ENCODE measurements at regions not wholly inside any gene's neighbourhood (a gene's known extent, or its start where the extent isn't known, plus 50 kb on each side); places are given as distances from the start of the nearest gene placed in this dataset.

DNA sequence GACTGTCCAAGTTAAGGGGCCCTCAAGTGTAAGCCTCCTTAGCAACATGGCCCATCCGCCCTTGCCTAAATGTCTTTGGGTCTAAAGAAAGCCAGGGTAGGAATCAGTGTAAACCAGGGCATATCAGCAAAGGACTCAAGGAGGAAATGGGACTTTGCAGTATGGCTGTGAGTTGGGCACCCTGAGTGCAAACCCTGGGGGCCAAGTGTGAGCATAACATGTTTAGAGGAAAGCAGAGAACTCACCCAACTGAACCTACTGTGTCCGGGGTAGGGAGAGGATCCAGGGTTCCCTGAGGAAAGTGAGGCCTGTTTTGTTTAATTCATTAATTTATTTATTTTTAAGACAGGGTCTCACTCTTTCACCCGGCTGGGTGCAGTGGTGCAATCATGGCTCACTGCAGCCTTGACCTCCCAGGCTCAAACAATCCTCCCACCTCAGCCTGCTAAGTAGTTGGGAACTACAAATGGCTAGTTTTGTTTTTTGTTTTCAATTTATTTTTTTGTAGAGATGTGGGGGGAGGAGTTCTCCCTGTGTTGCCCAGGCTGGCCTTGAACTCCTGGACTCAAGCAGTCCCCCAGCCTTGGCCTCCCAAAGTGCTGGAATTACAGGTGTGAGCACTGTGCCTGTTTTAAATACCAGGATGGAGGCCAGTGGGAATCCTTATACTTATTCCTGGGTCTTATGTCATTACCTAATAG, 51.0 kb upstream of the ACTR3 start:
- Histone ChIP-seq H3K4me3 (no peak overlapping the region), H3K4me1 (no peaks in the 10 kb centered on the region), H3K9me3 (no peaks in the 10 kb centered on the region), H3K27me3 (no peaks in the 10 kb centered on the region), H3K36me3 (no peaks in the 10 kb centered on the region), H3K27ac (no peak overlapping the region)
- TF ChIP-seq CTCF (IDR thresholded peaks at IDR 0.05) = no peak
- no peak for ATAC-seq
- intact Hi-C loops (cut with DNase I) = no loop called here
- no peak for DNase-seq

GRCh38 chr2:113838277-113838676, 51.6 kb upstream of the ACTR3 start:
- DNase-seq = no peak

GRCh38 chr2:113834051-113834730, 55.7 kb upstream of the ACTR3 start:
- Histone ChIP-seq H3K27me3 (no peaks in the 10 kb centered on the region), H3K4me1 (no peaks in the 10 kb centered on the region), H3K4me3 (no peak overlapping the region), H3K9me3 (no peaks in the 10 kb centered on the region), H3K27ac (no peak overlapping the region), H3K36me3 (no peaks in the 10 kb centered on the region)
- no peak for TF ChIP-seq CTCF (IDR thresholded peaks at IDR 0.05)
- intact Hi-C loops (cut with DNase I) = no loop called here
- ATAC-seq = no peak
- DNase-seq = no peak

More at GRCh38 chr2:113838277-113838676, 51.6 kb upstream of the ACTR3 start:
- Histone ChIP-seq H3K36me3 (no peaks in the 10 kb centered on the region), H3K4me1 (no peaks in the 10 kb centered on the region), H3K27me3 (no peaks in the 10 kb centered on the region), H3K27ac (no peak overlapping the region), H3K4me3 (no peak overlapping the region), H3K9me3 (no peaks in the 10 kb centered on the region)
- intact Hi-C loops (cut with DNase I) = no loop called here
- no peak for TF ChIP-seq CTCF (IDR thresholded peaks at IDR 0.05)
- no peak for ATAC-seq

DNA sequence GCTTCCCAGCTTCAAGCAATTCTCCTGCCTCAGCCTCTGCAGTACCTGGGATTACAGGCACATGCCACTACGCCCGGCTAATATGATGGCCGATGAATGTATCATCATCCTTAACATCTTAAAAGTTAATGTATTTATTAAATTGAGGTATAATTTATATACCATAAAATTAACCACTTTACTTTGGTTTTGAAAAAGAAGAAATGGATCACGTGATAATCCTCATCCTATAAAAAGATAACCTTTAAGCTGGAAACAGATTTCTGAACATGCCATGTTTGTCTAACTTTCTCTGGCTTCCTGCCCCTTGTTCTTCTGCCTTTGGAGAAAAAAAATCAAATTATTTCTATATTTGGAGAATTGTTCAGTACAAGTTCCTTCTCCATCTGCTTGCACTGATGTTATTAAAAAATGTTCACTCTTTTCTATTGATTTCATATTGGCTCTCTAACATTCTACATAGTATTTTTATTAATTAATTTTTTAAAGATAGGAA, 57.0 kb upstream of the ACTR3 start:
- H3K9me3 ChIP-seq = no peaks in the 10 kb centered on the region
- no peaks in the 10 kb centered on the region for H3K36me3 ChIP-seq
- no peak for DNase-seq

DNA sequence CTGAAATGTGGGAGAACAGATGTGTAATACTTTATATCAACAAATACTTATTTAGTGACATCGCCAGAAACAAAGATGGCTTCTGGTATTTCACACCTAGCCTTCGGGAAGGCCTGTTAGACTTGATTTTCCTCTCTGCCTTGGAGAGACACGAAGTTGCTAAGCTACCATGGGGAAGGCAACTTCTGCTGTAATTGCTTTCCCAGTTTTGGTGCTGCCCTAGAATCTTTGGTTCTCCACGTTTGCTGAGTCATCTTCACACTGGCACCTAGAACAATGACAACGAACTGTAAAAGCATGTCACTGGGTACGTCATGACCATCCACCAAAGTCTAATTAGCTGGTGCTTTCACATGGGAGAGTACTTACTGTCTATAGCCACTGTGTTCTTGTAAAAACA, 58.7 kb upstream of the ACTR3 start:
- Histone ChIP-seq H3K36me3 (no peaks in the 10 kb centered on the region), H3K9me3 (no peaks in the 10 kb centered on the region), H3K4me1 (no peaks in the 10 kb centered on the region), H3K4me3 (no peak overlapping the region), H3K27ac (no peak overlapping the region), H3K27me3 (no peaks in the 10 kb centered on the region)
- no peak for TF ChIP-seq CTCF (IDR thresholded peaks at IDR 0.05)
- ATAC-seq (no peak), DNase-seq (no peak)
- intact Hi-C loops (cut with DNase I) = no loop called here

More for the DNA sequence above, 57.0 kb upstream of the ACTR3 start:
- Histone ChIP-seq H3K27me3 (no peaks in the 10 kb centered on the region), H3K27ac (no peak overlapping the region), H3K4me1 (no peaks in the 10 kb centered on the region), H3K4me3 (no peak overlapping the region)
- intact Hi-C loops (cut with DNase I) = no loop called here
- no peak for TF ChIP-seq CTCF (IDR thresholded peaks at IDR 0.05)
- no peak for ATAC-seq

All from upper lobe of right lung (tissue), 1 donor.